T-cell (primary cell): ENCODE measurements at regions not wholly inside any gene's neighbourhood (a gene's known extent, or its start where the extent isn't known, plus 50 kb on each side); places are given as distances from the start of the nearest gene placed in this dataset.
"Not testable (repeated sequence)": the region's sequence is repeated elsewhere in the genome, so short reads cannot be mapped to it uniquely, and the experiment has no call there.

Experiments used
- ATAC-seq, 4 experiments: fragments of 200-7000 bp in 3 of 4; fragments of 150-1000 bp in 1 of 4; cut with Tn5 transposase; replicated peaks in 1 of 4; 1 replicate in 3 of 4; 2 replicates in 1 of 4; pipeline ENCODE4 v1.10.0; 2021; ENCODE audit warnings: moderate library complexity in 3 of 4, mild to moderate bottlenecking in 2 of 4, moderate number of reproducible peaks in 1 of 4
- CTCF ChIA-PET, 2 donors: fragments of 300-600 bp; sonication (Branson Sonifier 250); formaldehyde crosslinking; loops; one replicate each; lab custom pipeline; 2022; ENCODE audit warnings: antibody characterized with exemption in 2 of 2; lab: Charles Lee
- POLR2A ChIA-PET, 2 donors: fragments of 300-600 bp; sonication (Branson Sonifier 250); formaldehyde crosslinking; loops; one replicate each; lab custom pipeline; 2022; ENCODE audit warnings: antibody characterized with exemption in 2 of 2; lab: Charles Lee
- DNase-seq, 35 experiments: peaks; one replicate each; pipeline versions ENCODE4 v3.0.0 to v3.0.0-alpha.2; 2013 to 2023
- H3K27ac ChIP-seq: one replicate; pipeline ENCODE4 v1.5.1; 2013; ENCODE audit warnings: low read length
- H3K27me3 ChIP-seq, 2 experiments: replicated peaks in 1 of 2; 1 replicate in 1 of 2; 2 replicates in 1 of 2; pipeline versions ENCODE4 v1.6.1 to v1.7.0; 2013; ENCODE audit warnings: low read length in 1 of 2, mixed read lengths in 1 of 2; ENCODE audit not compliant: control insufficient read depth in 2 of 2, insufficient read depth in 2 of 2; ENCODE audit errors: extremely low read depth in 1 of 2
- H3K36me3 ChIP-seq, 2 donors: 1 replicate in 1 of 2; 2 replicates in 1 of 2; pipeline versions ENCODE4 v1.6.1 to v1.7.0; 2013; ENCODE audit warnings: low read length in 1 of 2; ENCODE audit not compliant: control insufficient read depth in 2 of 2, insufficient read depth in 1 of 2; ENCODE audit errors: extremely low read depth in 1 of 2
- H3K4me1 ChIP-seq, 2 experiments: 1 replicate in 1 of 2; 2 replicates in 1 of 2; pipeline versions ENCODE4 v1.6.1 to v1.7.0; 2013; ENCODE audit warnings: low read length in 2 of 2, mixed read lengths in 1 of 2; ENCODE audit not compliant: insufficient read depth in 2 of 2, control insufficient read depth in 1 of 2; ENCODE audit errors: extremely low read depth in 1 of 2
- H3K4me3 ChIP-seq, 2 donors: 1 replicate in 1 of 2; 2 replicates in 1 of 2; pipeline versions ENCODE4 v1.5.1 to v1.7.0; 2013; ENCODE audit warnings: mild to moderate bottlenecking in 2 of 2, low read length in 1 of 2, moderate library complexity in 1 of 2; ENCODE audit not compliant: control insufficient read depth in 1 of 2; ENCODE audit errors: extremely low read depth in 1 of 2
- H3K9me3 ChIP-seq: 2 replicates; pipeline ENCODE4 v1.7.0; 2013
- H3K27ac Mint-ChIP-seq, 2 donors: one replicate each; pipeline ENCODE4 v1.8.0; 2020 to 2021; ENCODE audit warnings: mild to moderate bottlenecking in 2 of 2, mixed read lengths in 2 of 2
- H3K27me3 Mint-ChIP-seq, 2 donors: one replicate each; pipeline ENCODE4 v1.8.0; 2021 to 2022; ENCODE audit warnings: mixed read lengths in 2 of 2
- H3K36me3 Mint-ChIP-seq: one replicate; pipeline ENCODE4 v1.8.0; 2021; ENCODE audit warnings: mixed read lengths
- H3K4me1 Mint-ChIP-seq, 3 donors: one replicate each; pipeline ENCODE4 v1.8.0; 2020 to 2022; ENCODE audit warnings: mixed read lengths in 3 of 3, mild to moderate bottlenecking in 1 of 3
- H3K4me3 Mint-ChIP-seq, 3 donors: one replicate each; pipeline ENCODE4 v1.8.0; 2020 to 2022; ENCODE audit warnings: mild to moderate bottlenecking in 3 of 3, mixed read lengths in 3 of 3, moderate library complexity in 3 of 3
- H3K9me3 Mint-ChIP-seq, 3 donors: one replicate each; pipeline ENCODE4 v1.8.0; 2020 to 2022; ENCODE audit warnings: mixed read lengths in 3 of 3
- WGBS: methylation state at CpG from one replicate; pipeline ENCODE4 v1.1.5; 2013; ENCODE audit warnings: missing lambda C conversion rate; ENCODE audit not compliant: insufficient coverage; 5-methylcytosine and 5-hydroxymethylcytosine counted together

- H3K4me1 Mint-ChIP-seq, POLR2A ChIA-PET, ATAC-seq, H3K36me3 ChIP-seq, H3K36me3 Mint-ChIP-seq, H3K4me3 Mint-ChIP-seq, H3K4me1 ChIP-seq, H3K27ac ChIP-seq, H3K27me3 ChIP-seq, H3K9me3 Mint-ChIP-seq, H3K27ac Mint-ChIP-seq, H3K4me3 ChIP-seq, H3K27me3 Mint-ChIP-seq, DNase-seq, H3K9me3 ChIP-seq, CTCF ChIA-PET: not testable (repeated sequence)
- 93% methylated on average over 5 of the region's 6 CpGs for WGBS
Measured at GRCh38 chr2:16052571-16053052, 112.3 kb downstream of the MYCN start.

- 92% methylated on average over 2 of the region's 6 CpGs for WGBS
- DNase-seq (no peak), ATAC-seq (no peak)
- POLR2A ChIA-PET: no interaction called here
- Mint-ChIP-seq H3K4me3 (no peak overlapping the region), H3K4me1 (peaks cover 0 to 7% (median 5%) of the 10 kb centered on the region in 3 donors), H3K9me3 (peaks cover 0 to 4% (median 0%) of the 10 kb centered on the region in 3 donors), H3K27me3 (peaks cover 1 to 9% of the 10 kb centered on the region in 2 donors), H3K36me3 (no peaks in the 10 kb centered on the region), H3K27ac (no peak overlapping the region)
- Histone ChIP-seq H3K9me3 (no peaks in the 10 kb centered on the region), H3K27me3 (peaks cover 0 to 5% of the 10 kb centered on the region in 2 experiments), H3K4me3 (no peak overlapping the region), H3K4me1 (no peaks in the 10 kb centered on the region), H3K36me3 (no peaks in the 10 kb centered on the region), H3K27ac (no peak overlapping the region)
- CTCF ChIA-PET: no interaction called here
Measured at GRCh38 chr2:16051841-16052564, 111.7 kb downstream of the MYCN start.

- H3K4me3 Mint-ChIP-seq: no peak overlapping the region
- CTCF ChIA-PET: no interaction called here
- H3K36me3 Mint-ChIP-seq: no peaks in the 10 kb centered on the region
- peaks cover 0 to 5% of the 10 kb centered on the region in 2 experiments for H3K27me3 ChIP-seq
- ATAC-seq: no peak
- H3K27ac Mint-ChIP-seq: no peak overlapping the region
- H3K4me1 Mint-ChIP-seq: peaks cover 0 to 3% (median 3%) of the 10 kb centered on the region in 3 donors
- peaks cover 1 to 9% of the 10 kb centered on the region in 2 donors for H3K27me3 Mint-ChIP-seq
- H3K9me3 ChIP-seq: no peaks in the 10 kb centered on the region
- H3K36me3 ChIP-seq: no peaks in the 10 kb centered on the region
- H3K27ac ChIP-seq: no peak overlapping the region
- H3K4me1 ChIP-seq: no peaks in the 10 kb centered on the region
- peaks cover 0 to 4% (median 0%) of the 10 kb centered on the region in 3 donors for H3K9me3 Mint-ChIP-seq
- no peak overlapping the region for H3K4me3 ChIP-seq
- DNase-seq: no peak
- 87% methylated on average over 3 of the region's 11 CpGs for WGBS
- POLR2A ChIA-PET: no interaction called here
Measured at GRCh38 chr2:16050908-16051489, 110.6 kb downstream of the MYCN start.

- no peak for ATAC-seq
- H3K36me3 ChIP-seq: no peaks in the 10 kb centered on the region
- no peaks in the 10 kb centered on the region for H3K36me3 Mint-ChIP-seq
- H3K27me3 Mint-ChIP-seq: peaks cover 1 to 9% of the 10 kb centered on the region in 2 donors
- H3K27ac ChIP-seq: no peak overlapping the region
- H3K4me1 Mint-ChIP-seq: no peaks in the 10 kb centered on the region
- no peak overlapping the region for H3K27ac Mint-ChIP-seq
- CTCF ChIA-PET: no interaction called here
- DNase-seq: no peak
- POLR2A ChIA-PET: no interaction called here
- no peaks in the 10 kb centered on the region for H3K9me3 ChIP-seq
- no peak overlapping the region for H3K4me3 Mint-ChIP-seq
- H3K4me3 ChIP-seq: no peak overlapping the region
- H3K9me3 Mint-ChIP-seq: peaks cover 0 to 4% (median 0%) of the 10 kb centered on the region in 3 donors
- peaks cover 0 to 5% of the 10 kb centered on the region in 2 experiments for H3K27me3 ChIP-seq
- H3K4me1 ChIP-seq: no peaks in the 10 kb centered on the region
- WGBS: 73% methylated on average over 2 of the region's 12 CpGs
Measured at GRCh38 chr2:16050261-16050907, 110.0 kb downstream of the MYCN start.

GRCh38 chr2:16049406-16049805 is 109.1 kb downstream of the MYCN start:
- Mint-ChIP-seq H3K27me3 (peaks cover 1 to 9% of the 10 kb centered on the region in 2 donors), H3K9me3 (peaks cover 0 to 4% (median 0%) of the 10 kb centered on the region in 3 donors), H3K27ac (no peak overlapping the region), H3K4me3 (no peak overlapping the region), H3K36me3 (no peaks in the 10 kb centered on the region), H3K4me1 (no peaks in the 10 kb centered on the region)
- H3K27ac ChIP-seq: no peak overlapping the region
- H3K4me1 ChIP-seq: no peaks in the 10 kb centered on the region
- CTCF ChIA-PET: no interaction called here
- POLR2A ChIA-PET: no interaction called here
- no peaks in the 10 kb centered on the region for H3K36me3 ChIP-seq
- no peaks in the 10 kb centered on the region for H3K9me3 ChIP-seq
- no peak for ATAC-seq
- H3K4me3 ChIP-seq: no peak overlapping the region
- no CpG with 5 or more reads among the region's 7 CpGs for WGBS
- DNase-seq: no peak
- H3K27me3 ChIP-seq: peaks cover 0 to 5% of the 10 kb centered on the region in 2 experiments

- H3K9me3 ChIP-seq: no peaks in the 10 kb centered on the region
- ChIA-PET CTCF (no interaction called here), POLR2A (no interaction called here)
- Mint-ChIP-seq H3K4me3 (no peak overlapping the region), H3K27me3 (peaks cover 1 to 9% of the 10 kb centered on the region in 2 donors), H3K4me1 (no peaks in the 10 kb centered on the region), H3K27ac (no peak overlapping the region), H3K36me3 (no peaks in the 10 kb centered on the region), H3K9me3 (peaks cover 0 to 4% (median 0%) of the 10 kb centered on the region in 3 donors)
- peaks cover 0 to 5% of the 10 kb centered on the region in 2 experiments for H3K27me3 ChIP-seq
- ATAC-seq (no peak), DNase-seq (no peak)
- H3K4me3 ChIP-seq: no peak overlapping the region
- no peaks in the 10 kb centered on the region for H3K4me1 ChIP-seq
- whole genome bisulfite sequencing: 55% methylated on average over 1 of the region's 4 CpGs
- no peak overlapping the region for H3K27ac ChIP-seq
- H3K36me3 ChIP-seq: no peaks in the 10 kb centered on the region
Measured at GRCh38 chr2:16048466-16048865, 108.1 kb downstream of the MYCN start.
